PC-3 (cell line): ENCODE measurements at regions not wholly inside any gene's neighbourhood (a gene's known extent, or its start where the extent isn't known, plus 50 kb on each side); places are given as distances from the start of the nearest gene placed in this dataset.

ENCODE experiments used
- ATAC-seq: fragments of 200-7000 bp; cut with Tn5 transposase; 2 replicates; pipeline ENCODE4 v1.9.1; 2020; ENCODE audit warnings: mild to moderate bottlenecking, moderate library complexity
- BruUV-seq: library from RNA; stranded (reverse); fragments of 400-500 nt; replicated peaks from 2 replicates; lab custom pipeline; 2021; lab: Mats Ljungman, UMichigan
- CTCF ChIA-PET: fragments of 300-600 bp; sonication (Branson Sonifier 250); formaldehyde crosslinking; loops from one replicate; lab custom pipeline; 2022; ENCODE audit warnings: antibody characterized with exemption; lab: Charles Lee
- POLR2A ChIA-PET: fragments of 300-600 bp; sonication (Branson Sonifier 250); formaldehyde crosslinking; loops from one replicate; lab custom pipeline; 2022; ENCODE audit warnings: antibody characterized with exemption; ENCODE audit not compliant: unreplicated experiment; lab: Charles Lee
- DNase-seq: peaks from one replicate; pipeline ENCODE4 v3.0.0-alpha.2; 2015
- H2AFZ ChIP-seq: fragments of 300-600 bp; sonication (generic); 2 replicates; pipeline ENCODE4 v1.6.0; 2016; ENCODE audit warnings: antibody characterized with exemption, low read length
- H3F3A ChIP-seq: fragments of 300-600 bp; sonication (generic); one replicate; pipeline ENCODE4 v1.6.0; 2017; ENCODE audit warnings: antibody characterized with exemption, low read length, control low read depth, mild to moderate bottlenecking; ENCODE audit not compliant: unreplicated experiment
- H3K27ac ChIP-seq: fragments of 300-600 bp; sonication (generic); 2 replicates; pipeline ENCODE4 v1.5.1; 2016; ENCODE audit warnings: mild to moderate bottlenecking, low read length
- H3K27me3 ChIP-seq: fragments of 300-600 bp; sonication (generic); 2 replicates; pipeline ENCODE4 v1.6.1; 2016; ENCODE audit warnings: low read length, mixed read lengths
- H3K36me3 ChIP-seq: fragments of 300-600 bp; sonication (generic); 2 replicates; pipeline ENCODE4 v1.6.1; 2016; ENCODE audit warnings: low read depth, mixed run types, low read length, mixed read lengths
- H3K4me1 ChIP-seq: fragments of 300-600 bp; sonication (generic); 2 replicates; pipeline ENCODE4 v1.5.1; 2016; ENCODE audit warnings: low read length; ENCODE audit not compliant: insufficient read depth
- H3K4me2 ChIP-seq: fragments of 300-600 bp; sonication (generic); 2 replicates; pipeline ENCODE4 v1.6.0; 2016; ENCODE audit warnings: low read length
- H3K4me3 ChIP-seq: fragments of 300-600 bp; sonication (generic); 2 replicates; pipeline ENCODE4 v1.5.1; 2016; ENCODE audit warnings: mild to moderate bottlenecking, low read length, mixed read lengths
- H3K79me2 ChIP-seq: fragments of 300-600 bp; sonication (generic); 2 replicates; pipeline ENCODE4 v1.6.1; 2017; ENCODE audit warnings: low read length, mixed read lengths
- H3K9ac ChIP-seq: fragments of 300-600 bp; sonication (generic); 2 replicates; pipeline ENCODE4 v1.6.0; 2016; ENCODE audit warnings: mild to moderate bottlenecking, low read length
- H3K9me2 ChIP-seq: fragments of 300-600 bp; sonication (generic); replicated peaks from 2 replicates; pipeline ENCODE4 v1.6.1; 2016; ENCODE audit warnings: mixed run types, low read length, mixed read lengths
- H3K9me3 ChIP-seq: fragments of 300-600 bp; sonication (generic); 2 replicates; pipeline ENCODE4 v1.6.1; 2016; ENCODE audit warnings: low read length, mixed read lengths
- H4K20me1 ChIP-seq: fragments of 300-600 bp; sonication (generic); 2 replicates; pipeline ENCODE4 v1.6.1; 2016; ENCODE audit warnings: low read length, mixed read lengths
- EZH2 ChIP-seq: fragments of 300-600 bp; sonication (generic); IDR thresholded peaks from one replicate; pipeline ENCODE4 v1.6.1; 2017; ENCODE audit warnings: antibody characterized with exemption, mild to moderate bottlenecking, low read length; ENCODE audit not compliant: unreplicated experiment
- EZH2phosphoT487 ChIP-seq: fragments of 300-600 bp; sonication (generic); IDR thresholded peaks from 2 replicates; pipeline ENCODE4 v1.6.1; 2018; ENCODE audit warnings: mild to moderate bottlenecking, antibody characterized with exemption, low read length, borderline replicate concordance
- intact Hi-C: fragments of 100-400 bp; cut with micrococcal nuclease; formaldehyde crosslinking; loops from 2 replicates; pipeline ENCODE4 v1.9.0; 2023
- TF ChIP-seq, protein P1 (sequence below): fragments of 300-600 bp; sonication (generic); conservative IDR thresholded peaks from 2 replicates; pipeline ENCODE4 v1.5.1; 2017; ENCODE audit warnings: antibody characterized with exemption, low read depth, mild to moderate bottlenecking, low read length

DNA sequence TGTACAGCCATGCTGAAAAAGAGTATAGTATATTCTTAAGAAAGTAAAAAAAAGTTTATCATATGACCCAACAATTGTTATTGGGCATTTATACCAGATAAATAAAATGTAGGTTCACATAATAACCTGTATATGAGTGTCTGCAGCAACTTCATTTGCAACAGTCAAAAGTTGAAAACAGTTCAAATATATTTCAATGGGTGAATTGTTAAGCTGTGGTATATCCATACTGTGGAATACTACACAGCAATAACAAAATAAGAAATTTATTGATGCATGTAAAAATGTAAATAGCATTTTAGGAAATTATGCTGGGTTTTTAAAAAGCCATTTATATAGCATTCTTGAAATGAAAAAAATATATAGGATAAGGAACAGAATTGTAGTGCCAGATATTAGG lies 1420.1 kb upstream of the ACO1 start:
- CTCF ChIA-PET: no interaction called here
- TF ChIP-seq, protein P1, sequence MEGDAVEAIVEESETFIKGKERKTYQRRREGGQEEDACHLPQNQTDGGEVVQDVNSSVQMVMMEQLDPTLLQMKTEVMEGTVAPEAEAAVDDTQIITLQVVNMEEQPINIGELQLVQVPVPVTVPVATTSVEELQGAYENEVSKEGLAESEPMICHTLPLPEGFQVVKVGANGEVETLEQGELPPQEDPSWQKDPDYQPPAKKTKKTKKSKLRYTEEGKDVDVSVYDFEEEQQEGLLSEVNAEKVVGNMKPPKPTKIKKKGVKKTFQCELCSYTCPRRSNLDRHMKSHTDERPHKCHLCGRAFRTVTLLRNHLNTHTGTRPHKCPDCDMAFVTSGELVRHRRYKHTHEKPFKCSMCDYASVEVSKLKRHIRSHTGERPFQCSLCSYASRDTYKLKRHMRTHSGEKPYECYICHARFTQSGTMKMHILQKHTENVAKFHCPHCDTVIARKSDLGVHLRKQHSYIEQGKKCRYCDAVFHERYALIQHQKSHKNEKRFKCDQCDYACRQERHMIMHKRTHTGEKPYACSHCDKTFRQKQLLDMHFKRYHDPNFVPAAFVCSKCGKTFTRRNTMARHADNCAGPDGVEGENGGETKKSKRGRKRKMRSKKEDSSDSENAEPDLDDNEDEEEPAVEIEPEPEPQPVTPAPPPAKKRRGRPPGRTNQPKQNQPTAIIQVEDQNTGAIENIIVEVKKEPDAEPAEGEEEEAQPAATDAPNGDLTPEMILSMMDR: no peak
- TF ChIP-seq EZH2: no peak
- no peak for TF ChIP-seq EZH2phosphoT487
- intact Hi-C loops: no loop called here

DNA sequence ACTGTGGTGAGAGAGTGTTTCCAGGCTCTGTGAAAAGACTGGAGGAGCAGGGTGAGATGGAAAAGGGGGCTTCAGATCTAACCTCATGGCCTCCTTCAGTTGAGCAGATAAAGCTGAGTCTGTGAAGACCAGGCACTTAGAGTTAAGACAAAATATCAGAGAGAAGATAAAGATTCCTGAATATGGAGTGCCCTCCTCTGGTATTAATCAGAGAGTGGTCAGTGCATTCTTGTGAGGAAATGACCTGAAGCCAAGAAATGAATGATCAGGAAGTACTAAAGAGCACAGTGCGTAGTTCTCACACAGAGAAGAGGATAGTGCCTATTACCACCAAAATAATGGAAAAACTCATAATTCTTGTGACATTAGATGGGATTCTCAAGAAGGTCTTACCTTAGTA lies 1417.0 kb upstream of the ACO1 start:
- Histone ChIP-seq H2AFZ (no peak overlapping the region), H3K27me3 (no peaks in the 10 kb centered on the region), H3K4me3 (no peak overlapping the region), H4K20me1 (no peaks in the 10 kb centered on the region), H3K9me3 (no peaks in the 10 kb centered on the region), H3K9me2 (no peaks in the 10 kb centered on the region), H3K9ac (no peak overlapping the region), H3K4me2 (no peak overlapping the region), H3K79me2 (no peaks in the 10 kb centered on the region), H3F3A (no peaks in the 10 kb centered on the region), H3K36me3 (no peaks in the 10 kb centered on the region), H3K4me1 (no peaks in the 10 kb centered on the region), H3K27ac (no peak overlapping the region)
- BruUV-seq: no TSS peak
- ChIA-PET POLR2A (no interaction called here), CTCF (no interaction called here)
- intact Hi-C loops: no loop called here
- no peak for TF ChIP-seq EZH2phosphoT487
- TF ChIP-seq, protein P1: peak; percentile 37
- TF ChIP-seq EZH2: no peak
- DNase-seq (peak; percentile 3), ATAC-seq (peak; percentile 43)

More for the DNA sequence above, 1420.1 kb upstream of the ACO1 start:
- H3K9me3 ChIP-seq: no peaks in the 10 kb centered on the region
- H3K4me1 ChIP-seq: no peaks in the 10 kb centered on the region
- no peak overlapping the region for H3K9ac ChIP-seq
- no peaks in the 10 kb centered on the region for H3K79me2 ChIP-seq
- ATAC-seq (no peak), DNase-seq (no peak)
- POLR2A ChIA-PET: no interaction called here
- H3K9me2 ChIP-seq: no peaks in the 10 kb centered on the region
- H2AFZ ChIP-seq: no peak overlapping the region
- H3K27ac ChIP-seq: no peak overlapping the region
- H3K4me2 ChIP-seq: no peak overlapping the region
- no peaks in the 10 kb centered on the region for H3F3A ChIP-seq
- no TSS peak for BruUV-seq
- no peaks in the 10 kb centered on the region for H3K36me3 ChIP-seq
- H3K27me3 ChIP-seq: no peaks in the 10 kb centered on the region
- H4K20me1 ChIP-seq: no peaks in the 10 kb centered on the region
- H3K4me3 ChIP-seq: no peak overlapping the region

DNA sequence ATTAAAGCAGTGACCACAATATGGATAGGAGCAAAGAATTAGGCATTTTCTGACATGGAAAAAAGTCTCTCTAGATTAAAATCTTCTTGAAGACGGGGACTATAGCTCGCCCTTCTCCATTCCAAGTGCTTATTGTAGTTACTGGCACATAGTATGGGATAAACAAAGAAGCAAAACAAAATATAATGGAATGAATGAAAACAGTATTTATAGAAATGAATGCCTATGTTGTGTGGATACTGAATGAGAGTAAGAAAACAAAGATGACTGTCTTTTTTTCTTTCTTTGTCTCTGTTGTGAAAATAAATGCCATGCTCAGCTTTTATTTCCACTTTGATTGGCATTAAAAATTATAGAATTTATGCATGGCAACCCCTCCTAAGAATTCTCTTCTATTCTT lies 1414.3 kb upstream of the ACO1 start:
- no TSS peak for BruUV-seq
- no peak for DNase-seq
- H3K9ac ChIP-seq: no peak overlapping the region
- H3K4me3 ChIP-seq: no peak overlapping the region
- no peak for ATAC-seq
- no peaks in the 10 kb centered on the region for H3K27me3 ChIP-seq
- ChIA-PET POLR2A (no interaction called here), CTCF (no interaction called here)
- H2AFZ ChIP-seq: no peak overlapping the region
- no peaks in the 10 kb centered on the region for H3K9me2 ChIP-seq
- no peak overlapping the region for H3K4me2 ChIP-seq
- no peaks in the 10 kb centered on the region for H3K36me3 ChIP-seq
- H3K9me3 ChIP-seq: no peaks in the 10 kb centered on the region
- H3K4me1 ChIP-seq: no peaks in the 10 kb centered on the region
- TF ChIP-seq EZH2phosphoT487: no peak
- TF ChIP-seq, protein P1: no peak
- TF ChIP-seq EZH2: no peak
- no peaks in the 10 kb centered on the region for H3K79me2 ChIP-seq
- H3F3A ChIP-seq: no peaks in the 10 kb centered on the region
- H4K20me1 ChIP-seq: no peaks in the 10 kb centered on the region
- intact Hi-C loops: no loop called here
- no peak overlapping the region for H3K27ac ChIP-seq
